Esophagus squamous epithelium (tissue), 5 donors: ENCODE measurements at regions not wholly inside any gene's neighbourhood (a gene's known extent, or its start where the extent isn't known, plus 50 kb on each side); places are given as distances from the start of the nearest gene placed in this dataset.

Experiments used
- DNase-seq: peaks from one replicate; lab custom pipeline; 2025; lab: John Stamatoyannopoulos, UW
- H3K27ac ChIP-seq, 4 donors: fragments of 200-600 bp; sonication (generic); one replicate each; pipeline ENCODE4 v1.5.1; 2016 to 2019; ENCODE audit warnings: mild to moderate bottlenecking in 1 of 4
- H3K27me3 ChIP-seq, 4 donors: fragments of 200-600 bp; sonication (generic); 1 replicate in 3 of 4; 2 replicates in 1 of 4; pipeline versions ENCODE4 v1.5.1 to v1.6.0; 2017 to 2021; ENCODE audit warnings: antibody characterized with exemption in 1 of 4
- H3K36me3 ChIP-seq, 3 donors: fragments of 200-600 bp; sonication (generic); one replicate each; pipeline ENCODE4 v1.5.1; 2016 to 2019
- H3K4me1 ChIP-seq, 3 donors: fragments of 200-600 bp; sonication (generic); one replicate each; pipeline ENCODE4 v1.5.1; 2017 to 2019
- H3K4me3 ChIP-seq, 4 donors: fragments of 200-600 bp; sonication (generic); 1 replicate in 3 of 4; 2 replicates in 1 of 4; pipeline ENCODE4 v1.5.1; 2016 to 2019; ENCODE audit warnings: mild to moderate bottlenecking in 2 of 4, moderate library complexity in 1 of 4
- H3K9me3 ChIP-seq, 3 donors: fragments of 200-600 bp; sonication (generic); one replicate each; pipeline ENCODE4 v1.5.1; 2016 to 2019
- POLR2A ChIP-seq, 4 donors: fragments of 450-650 bp; IDR thresholded peaks; one replicate each; pipeline ENCODE4 v1.6.1; 2017; ENCODE audit warnings: antibody characterized with exemption in 4 of 4, mild to moderate bottlenecking in 4 of 4, moderate library complexity in 3 of 4
- WGBS, 2 donors: methylation state at CpG; one replicate each; pipeline ENCODE4 v1.1.5; 2018; 5-methylcytosine and 5-hydroxymethylcytosine counted together
- intact Hi-C: fragments of 100-400 bp; cut with DNase I; formaldehyde crosslinking; loops from one replicate; pipeline ENCODE4 v1.15.0; 2022
- TF ChIP-seq, protein P1 (sequence below), 6 experiments: fragments of 450-650 bp in 4 of 6; fragments of 200-600 bp in 2 of 6; sonication (generic) in 2 of 6; IDR thresholded peaks; one replicate each; pipeline ENCODE4 v1.5.1; 2016 to 2019; ENCODE audit warnings: antibody characterized with exemption in 6 of 6, mild to moderate bottlenecking in 4 of 6, moderate library complexity in 4 of 6
- donor health status: DM: yes; HTN: yes; CAD: no.

DNA sequence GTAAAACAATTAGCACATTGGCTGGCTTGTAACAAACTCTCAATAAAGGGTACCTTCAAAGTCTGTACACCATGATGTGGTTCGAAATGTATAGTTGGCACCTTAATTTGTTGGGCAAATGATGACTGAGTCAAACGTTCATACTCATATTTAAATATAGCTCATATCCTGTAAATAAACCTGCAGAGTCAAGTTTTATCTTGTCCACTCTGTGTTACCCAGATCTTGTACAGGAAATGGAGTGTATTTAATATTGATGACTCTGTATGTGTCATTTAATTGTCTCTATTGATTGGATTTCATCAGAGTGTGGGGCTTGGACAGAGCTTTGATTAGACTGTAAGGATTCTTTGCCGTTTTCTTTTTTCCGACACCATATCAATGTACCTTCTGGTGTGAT is 805.6 kb upstream of the ZEB2 start:
- TF ChIP-seq POLR2A (IDR thresholded peaks at IDR 0.05), result no peak
- TF ChIP-seq, protein P1, sequence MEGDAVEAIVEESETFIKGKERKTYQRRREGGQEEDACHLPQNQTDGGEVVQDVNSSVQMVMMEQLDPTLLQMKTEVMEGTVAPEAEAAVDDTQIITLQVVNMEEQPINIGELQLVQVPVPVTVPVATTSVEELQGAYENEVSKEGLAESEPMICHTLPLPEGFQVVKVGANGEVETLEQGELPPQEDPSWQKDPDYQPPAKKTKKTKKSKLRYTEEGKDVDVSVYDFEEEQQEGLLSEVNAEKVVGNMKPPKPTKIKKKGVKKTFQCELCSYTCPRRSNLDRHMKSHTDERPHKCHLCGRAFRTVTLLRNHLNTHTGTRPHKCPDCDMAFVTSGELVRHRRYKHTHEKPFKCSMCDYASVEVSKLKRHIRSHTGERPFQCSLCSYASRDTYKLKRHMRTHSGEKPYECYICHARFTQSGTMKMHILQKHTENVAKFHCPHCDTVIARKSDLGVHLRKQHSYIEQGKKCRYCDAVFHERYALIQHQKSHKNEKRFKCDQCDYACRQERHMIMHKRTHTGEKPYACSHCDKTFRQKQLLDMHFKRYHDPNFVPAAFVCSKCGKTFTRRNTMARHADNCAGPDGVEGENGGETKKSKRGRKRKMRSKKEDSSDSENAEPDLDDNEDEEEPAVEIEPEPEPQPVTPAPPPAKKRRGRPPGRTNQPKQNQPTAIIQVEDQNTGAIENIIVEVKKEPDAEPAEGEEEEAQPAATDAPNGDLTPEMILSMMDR (IDR thresholded peaks at IDR 0.05), result no peak
- intact Hi-C loops, result no loop called here
- H3K27me3 ChIP-seq, result no peaks in the 10 kb centered on the region
- no peak overlapping the region for H3K4me3 ChIP-seq
- no peaks in the 10 kb centered on the region for H3K9me3 ChIP-seq
- 43 to 50% methylated on average over 4 of the region's 4 CpGs for WGBS, 2 donors
- H3K4me1 ChIP-seq, result no peaks in the 10 kb centered on the region
- no peak overlapping the region for H3K27ac ChIP-seq
- DNase-seq, result no peak
- H3K36me3 ChIP-seq, result no peaks in the 10 kb centered on the region

DNA sequence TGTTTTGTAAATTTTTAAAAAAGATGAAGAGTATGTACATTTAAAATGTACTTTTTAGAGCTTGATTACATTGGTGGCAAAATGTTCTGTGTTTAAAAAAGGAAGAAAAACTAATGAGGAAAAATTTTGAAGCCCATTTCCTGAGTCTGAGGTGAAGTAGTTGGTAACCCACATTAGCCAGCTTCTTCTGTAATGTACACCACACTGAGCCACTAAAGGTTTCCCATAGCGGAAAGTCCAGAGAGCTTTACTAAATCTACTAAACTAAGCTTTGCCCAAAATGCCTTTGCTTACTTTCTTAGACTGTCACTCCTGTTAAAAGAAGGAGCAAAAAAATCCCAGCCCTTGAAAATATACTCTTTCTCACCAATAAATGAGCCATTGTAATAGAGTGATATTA is 804.8 kb upstream of the ZEB2 start:
- WGBS, 2 donors, result 64 to 100% methylated on average over 1 of the region's 1 CpG
- Histone ChIP-seq H3K4me3 (no peak overlapping the region), H3K27me3 (no peaks in the 10 kb centered on the region), H3K36me3 (no peaks in the 10 kb centered on the region), H3K27ac (no peak overlapping the region), H3K4me1 (no peaks in the 10 kb centered on the region), H3K9me3 (no peaks in the 10 kb centered on the region)
- intact Hi-C loops, result no loop called here
- DNase-seq, result no peak
- TF ChIP-seq, protein P1 (IDR thresholded peaks at IDR 0.05), result no peak
- TF ChIP-seq POLR2A (IDR thresholded peaks at IDR 0.05), result no peak

DNA sequence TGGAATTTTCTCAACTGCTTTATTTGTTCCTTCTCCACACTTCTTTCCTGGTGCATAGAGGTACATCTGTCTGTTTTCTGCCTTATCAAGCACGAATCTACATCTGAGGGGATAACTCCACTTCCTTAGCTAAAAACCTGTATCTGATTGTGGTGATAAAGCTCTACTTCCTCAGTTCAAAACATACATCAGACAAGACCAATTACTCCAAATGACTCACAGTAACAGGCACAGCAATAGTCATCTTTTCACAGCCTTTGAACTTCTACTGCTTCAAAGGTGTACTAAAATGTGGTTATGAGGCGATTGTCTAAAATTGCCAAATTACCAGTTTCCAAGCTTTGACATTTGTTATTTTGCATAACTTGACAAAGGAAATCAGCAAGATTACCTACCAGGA is 803.6 kb upstream of the ZEB2 start:
- WGBS, 2 donors, result 18 to 41% methylated on average over 2 of the region's 2 CpGs
- H3K27me3 ChIP-seq, result no peaks in the 10 kb centered on the region
- no peaks in the 10 kb centered on the region for H3K36me3 ChIP-seq
- H3K4me1 ChIP-seq, result no peaks in the 10 kb centered on the region
- no peak overlapping the region for H3K27ac ChIP-seq
- no peak overlapping the region for H3K4me3 ChIP-seq
- no peaks in the 10 kb centered on the region for H3K9me3 ChIP-seq
- DNase-seq, result no peak
- intact Hi-C loops, result no loop called here
- no peak for TF ChIP-seq POLR2A (IDR thresholded peaks at IDR 0.05)
- TF ChIP-seq, protein P1 (IDR thresholded peaks at IDR 0.05), result no peak

DNA sequence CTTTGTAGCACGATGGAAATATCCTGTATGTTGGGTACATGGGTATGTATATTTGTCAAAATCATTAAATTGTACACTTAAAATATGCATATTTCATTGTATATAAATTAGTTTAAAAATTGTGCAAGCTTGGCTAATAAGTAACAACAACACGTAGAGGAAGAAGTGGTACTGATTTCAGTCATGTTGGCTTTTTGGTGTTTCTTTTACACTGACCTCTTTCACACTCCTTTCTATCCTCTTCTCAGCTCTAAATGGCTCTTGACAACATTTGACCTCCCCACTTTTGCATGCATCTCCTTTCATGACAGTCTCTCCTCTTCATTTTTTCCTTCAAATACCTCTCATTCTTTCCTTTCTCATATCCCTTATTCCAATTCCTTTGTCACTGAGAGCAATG is 801.4 kb upstream of the ZEB2 start:
- WGBS, 2 donors, result 86 to 89% methylated on average over 2 of the region's 2 CpGs
- no peak for DNase-seq
- no peaks in the 10 kb centered on the region for H3K27me3 ChIP-seq
- H3K4me3 ChIP-seq, result no peak overlapping the region
- H3K27ac ChIP-seq, result no peak overlapping the region
- TF ChIP-seq POLR2A (IDR thresholded peaks at IDR 0.05), result no peak
- TF ChIP-seq, protein P1 (IDR thresholded peaks at IDR 0.05), result no peak
- no peaks in the 10 kb centered on the region for H3K9me3 ChIP-seq
- H3K4me1 ChIP-seq, result no peaks in the 10 kb centered on the region
- intact Hi-C loops, result no loop called here
- no peaks in the 10 kb centered on the region for H3K36me3 ChIP-seq

DNA sequence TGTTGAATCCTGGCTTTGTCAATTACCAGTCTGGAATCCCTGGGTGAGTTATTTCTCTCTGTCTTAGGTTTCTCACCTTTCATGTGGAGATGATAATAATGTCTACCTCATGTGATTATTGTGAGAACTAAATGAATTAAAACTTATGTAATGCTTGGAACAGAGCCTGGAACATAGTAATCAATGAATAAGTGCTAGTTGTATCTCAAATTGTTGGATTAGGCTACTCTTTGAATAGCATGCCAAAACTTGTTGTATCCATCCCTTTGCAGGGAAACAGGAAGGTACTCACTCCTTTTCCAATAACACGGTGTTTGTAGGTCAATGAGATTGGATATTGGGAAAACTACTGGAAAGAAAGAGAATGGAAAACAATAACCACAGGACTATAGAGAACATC is 796.6 kb upstream of the ZEB2 start:
- H3K27me3 ChIP-seq, result no peaks in the 10 kb centered on the region
- H3K4me1 ChIP-seq, result no peaks in the 10 kb centered on the region
- no peaks in the 10 kb centered on the region for H3K9me3 ChIP-seq
- H3K36me3 ChIP-seq, result no peaks in the 10 kb centered on the region
- no peak overlapping the region for H3K27ac ChIP-seq
- TF ChIP-seq, protein P1 (IDR thresholded peaks at IDR 0.05), result no peak
- no peak for TF ChIP-seq POLR2A (IDR thresholded peaks at IDR 0.05)
- 62 to 70% methylated on average over 1 of the region's 1 CpG for WGBS, 2 donors
- H3K4me3 ChIP-seq, result no peak overlapping the region
- intact Hi-C loops, result no loop called here
- no peak for DNase-seq
